Omental fat pad (tissue), 3 donors: ENCODE measurements at regions not wholly inside any gene's neighbourhood (a gene's known extent, or its start where the extent isn't known, plus 50 kb on each side); places are given as distances from the start of the nearest gene placed in this dataset.
A peak's percentile ranks its signal among the peaks of the same experiment; 100 is the strongest.
"Not testable (repeated sequence)": the region's sequence is repeated elsewhere in the genome, so short reads cannot be mapped to it uniquely, and the experiment has no call there.

Experiments
- ATAC-seq: fragments of 150-250 bp; one replicate; pipeline ENCODE4 v1.9.1; 2016; ENCODE audit warnings: mild to moderate bottlenecking, moderate library complexity; ENCODE audit not compliant: low FRiP score
- DNase-seq: peaks from one replicate; pipeline ENCODE4 v3.0.0-alpha.2; 2019; ENCODE audit warnings: low spot score
- TF ChIP-seq, protein P1 (sequence below), 3 donors: fragments of 450-650 bp; IDR thresholded peaks; one replicate each; pipeline ENCODE4 v1.5.1; 2016 to 2017; ENCODE audit warnings: antibody characterized with exemption in 3 of 3, mild to moderate bottlenecking in 3 of 3, moderate library complexity in 2 of 3

DNA sequence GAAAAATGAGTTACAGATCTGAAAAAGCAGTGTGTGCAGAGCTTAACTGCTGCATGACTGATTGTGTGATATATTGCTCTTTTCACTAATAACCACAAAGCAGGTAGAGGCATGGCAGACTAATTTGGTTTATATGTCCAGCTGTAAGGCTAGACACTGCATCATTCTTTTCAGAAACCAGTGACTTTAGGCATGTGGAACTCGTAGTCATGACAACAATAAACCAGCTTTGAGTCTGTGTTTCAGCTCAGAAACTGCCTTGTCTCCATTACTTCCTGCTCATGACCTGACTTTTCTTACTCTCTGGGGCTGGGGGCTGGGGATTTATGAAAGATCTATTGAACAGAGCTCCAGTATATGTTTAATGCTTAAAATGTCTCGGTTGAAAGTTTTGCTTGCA is 146.8 kb upstream of the LRIG3 start:
- no peak for DNase-seq
- no peak for ATAC-seq
- TF ChIP-seq, protein P1, sequence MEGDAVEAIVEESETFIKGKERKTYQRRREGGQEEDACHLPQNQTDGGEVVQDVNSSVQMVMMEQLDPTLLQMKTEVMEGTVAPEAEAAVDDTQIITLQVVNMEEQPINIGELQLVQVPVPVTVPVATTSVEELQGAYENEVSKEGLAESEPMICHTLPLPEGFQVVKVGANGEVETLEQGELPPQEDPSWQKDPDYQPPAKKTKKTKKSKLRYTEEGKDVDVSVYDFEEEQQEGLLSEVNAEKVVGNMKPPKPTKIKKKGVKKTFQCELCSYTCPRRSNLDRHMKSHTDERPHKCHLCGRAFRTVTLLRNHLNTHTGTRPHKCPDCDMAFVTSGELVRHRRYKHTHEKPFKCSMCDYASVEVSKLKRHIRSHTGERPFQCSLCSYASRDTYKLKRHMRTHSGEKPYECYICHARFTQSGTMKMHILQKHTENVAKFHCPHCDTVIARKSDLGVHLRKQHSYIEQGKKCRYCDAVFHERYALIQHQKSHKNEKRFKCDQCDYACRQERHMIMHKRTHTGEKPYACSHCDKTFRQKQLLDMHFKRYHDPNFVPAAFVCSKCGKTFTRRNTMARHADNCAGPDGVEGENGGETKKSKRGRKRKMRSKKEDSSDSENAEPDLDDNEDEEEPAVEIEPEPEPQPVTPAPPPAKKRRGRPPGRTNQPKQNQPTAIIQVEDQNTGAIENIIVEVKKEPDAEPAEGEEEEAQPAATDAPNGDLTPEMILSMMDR (IDR thresholded peaks at IDR 0.05), result no peak

DNA sequence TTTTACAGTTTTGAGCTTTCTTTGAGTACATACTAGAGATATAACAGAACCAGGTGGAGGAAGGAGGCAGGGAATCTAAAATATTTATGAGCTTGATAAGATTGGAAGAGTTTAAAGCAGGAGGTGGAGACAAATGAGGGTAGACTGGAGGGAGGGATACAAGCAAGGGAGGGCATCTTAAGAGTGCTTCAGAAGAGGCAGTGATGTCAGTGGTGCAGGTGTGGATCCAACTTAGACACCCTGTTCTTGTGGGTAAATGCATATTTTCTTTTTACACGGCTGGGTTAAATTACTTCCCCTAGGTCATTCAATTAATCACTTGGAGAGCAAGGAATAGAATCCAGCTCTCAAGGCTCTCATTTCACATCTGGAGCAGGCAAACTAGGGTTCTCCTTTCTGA is 146.1 kb upstream of the LRIG3 start:
- TF ChIP-seq, protein P1 (IDR thresholded peaks at IDR 0.05), result no peak
- DNase-seq (no peak), ATAC-seq (no peak)

DNA sequence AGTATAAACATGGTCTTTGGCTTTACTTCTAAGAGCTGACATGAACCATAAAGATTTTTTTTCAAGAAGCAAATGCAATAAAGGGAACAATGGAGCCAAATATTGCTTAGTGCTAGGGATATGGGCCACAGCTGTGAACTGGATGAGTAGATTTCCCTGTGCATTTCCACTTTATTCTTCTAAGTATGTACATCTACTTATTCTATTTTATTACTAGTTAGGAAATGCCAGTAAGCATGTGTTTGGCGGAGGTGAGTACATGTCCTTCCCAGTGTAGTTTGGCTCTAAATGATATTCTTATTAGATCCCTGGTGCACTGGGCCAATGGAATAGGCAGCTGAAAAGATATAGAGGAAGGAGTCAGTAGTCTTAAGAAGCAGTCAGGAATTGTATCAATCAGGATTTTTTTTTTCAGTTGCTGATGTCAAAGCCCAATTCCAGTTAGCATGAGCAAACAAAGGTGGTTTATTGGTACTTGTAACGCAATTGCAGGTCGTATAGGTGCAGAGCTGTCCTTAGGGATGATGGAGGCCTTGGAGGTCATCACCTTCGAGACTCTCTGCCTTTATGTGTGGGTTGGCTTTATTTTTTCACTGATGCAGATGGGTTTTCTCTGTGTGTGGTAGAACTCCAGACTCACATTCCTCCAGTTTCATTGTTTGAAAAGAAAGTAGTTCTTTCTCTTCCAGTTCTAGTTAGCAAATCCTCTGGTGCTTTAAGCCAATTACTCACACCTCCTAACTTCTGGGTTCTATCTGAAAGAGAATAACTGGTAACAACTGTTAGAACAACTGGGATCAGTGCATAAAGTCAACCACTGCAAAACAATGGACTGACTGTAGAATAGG is 139.0 kb upstream of the LRIG3 start:
- DNase-seq, result no peak
- ATAC-seq, result no peak
- TF ChIP-seq, protein P1 (IDR thresholded peaks at IDR 0.05), result no peak

DNA sequence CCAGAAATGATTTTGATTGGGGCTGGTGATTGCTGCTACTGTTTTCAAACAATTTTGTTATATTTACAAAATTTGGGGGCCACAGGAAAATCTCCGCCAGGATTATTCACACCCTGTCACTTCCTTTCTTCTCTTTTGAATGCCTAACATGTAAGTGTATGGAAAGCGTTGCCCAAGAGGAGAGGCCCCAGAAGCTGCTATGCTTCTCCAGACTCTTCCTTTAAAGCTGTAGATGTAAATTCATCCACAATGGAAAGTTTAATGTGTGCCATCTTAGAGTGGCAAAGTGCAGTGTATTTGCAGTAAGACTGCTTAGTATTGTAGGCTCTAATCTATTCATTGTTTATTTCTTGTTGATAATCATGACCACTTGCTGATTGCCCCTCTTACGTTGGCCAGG is 136.7 kb upstream of the LRIG3 start:
- DNase-seq, result no peak
- no peak for ATAC-seq

DNA sequence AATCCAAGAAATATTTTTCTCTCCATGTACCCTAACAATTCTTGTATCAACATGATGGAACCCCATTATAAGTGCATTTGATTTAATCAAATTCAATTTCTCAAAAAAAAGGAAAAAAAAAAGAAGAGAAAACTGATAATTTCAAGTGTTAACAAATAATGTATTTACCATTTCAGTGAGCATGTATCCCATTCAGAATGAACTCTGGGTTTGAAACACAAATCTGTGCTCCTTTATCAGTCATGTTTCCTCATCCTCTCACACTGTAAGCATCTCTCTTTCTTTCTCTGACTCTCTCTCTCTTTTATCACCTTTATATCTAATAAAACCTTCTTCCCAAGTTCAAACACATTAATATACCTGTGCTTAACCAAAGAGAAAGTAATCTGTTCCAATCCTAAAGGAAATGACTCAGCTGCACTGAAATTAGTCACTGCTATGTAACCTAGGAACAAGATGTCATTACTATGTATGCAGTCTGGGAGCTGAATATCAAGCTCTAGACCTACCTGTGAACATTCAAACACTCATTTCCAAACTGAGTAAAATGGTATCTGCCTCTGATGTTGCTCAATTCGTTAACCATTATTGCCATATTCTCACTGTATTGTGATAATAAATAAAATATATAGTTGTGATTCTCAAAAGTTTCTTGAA is 135.0 kb upstream of the LRIG3 start:
- TF ChIP-seq, protein P1 (IDR thresholded peaks at IDR 0.05), result no peak
- DNase-seq (no peak), ATAC-seq (peak; percentile 95)

More for the DNA sequence above, 136.7 kb upstream of the LRIG3 start:
- TF ChIP-seq, protein P1 (IDR thresholded peaks at IDR 0.05), result no peak

DNA sequence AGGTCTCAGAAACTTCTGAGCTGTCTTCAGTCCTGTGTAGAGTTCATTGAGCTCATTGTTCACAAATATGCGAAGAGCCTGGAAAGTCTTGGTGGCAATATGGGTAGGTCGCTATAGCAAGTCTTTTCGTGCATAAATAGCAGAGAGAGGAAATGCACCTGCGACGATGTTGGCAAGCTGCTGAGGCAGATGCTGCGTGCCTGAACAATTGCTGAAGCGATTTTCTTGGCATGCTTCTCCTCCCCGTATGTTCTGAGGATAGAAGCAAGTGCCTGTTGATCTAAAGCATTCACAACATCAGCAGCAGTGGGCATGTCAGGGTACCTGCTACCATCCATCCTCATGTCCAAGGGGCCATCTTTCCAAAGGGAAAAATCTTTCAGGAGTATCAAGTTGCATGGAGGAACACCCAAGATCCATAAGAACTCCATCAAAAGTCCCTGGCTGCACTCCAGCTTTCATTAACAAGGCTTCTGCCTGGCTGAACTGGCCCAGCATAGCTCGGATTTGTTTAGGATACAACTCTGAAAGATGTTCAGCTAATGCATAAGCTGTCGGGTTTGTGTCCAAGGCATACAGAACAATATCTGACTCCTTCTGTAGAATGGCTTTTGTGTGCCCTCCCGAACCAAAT is 133.1 kb upstream of the LRIG3 start:
- not testable (repeated sequence) for DNase-seq, ATAC-seq

DNA sequence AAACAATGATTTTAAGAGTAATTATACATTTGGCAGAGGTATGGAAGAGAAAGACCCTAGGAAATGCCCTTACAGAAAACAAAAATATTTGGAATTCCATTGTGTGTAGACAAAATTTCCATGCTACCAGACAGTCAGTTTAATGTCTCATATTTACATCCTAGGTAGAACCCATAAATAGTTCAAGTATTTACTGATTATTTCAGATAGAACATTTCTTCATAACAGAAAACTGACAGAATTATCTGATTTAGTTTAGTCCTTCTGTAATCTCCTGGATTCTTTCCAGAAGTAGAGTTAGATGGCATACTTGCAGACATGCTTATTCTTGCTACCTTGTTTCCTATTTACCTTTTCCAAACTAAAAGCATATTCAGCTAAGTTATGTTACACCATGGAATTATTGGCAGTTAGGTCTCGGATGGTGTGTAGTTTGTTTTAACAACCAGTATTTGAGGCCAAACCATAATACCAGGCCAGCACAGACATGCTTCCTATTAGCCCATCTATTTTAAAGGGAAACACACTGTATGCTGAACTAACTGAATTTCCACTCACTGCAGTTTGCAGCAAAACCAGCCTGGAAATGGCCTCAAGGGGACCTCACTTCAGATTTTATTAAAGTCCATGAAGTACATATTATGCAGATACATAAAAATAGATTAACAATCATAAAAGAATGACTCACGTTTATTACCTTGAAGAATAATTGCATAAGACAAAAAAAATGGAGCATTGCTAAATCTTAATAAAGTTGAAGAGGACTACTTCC is 126.6 kb upstream of the LRIG3 start:
- TF ChIP-seq, protein P1 (IDR thresholded peaks at IDR 0.05), result no peak
- DNase-seq (no peak), ATAC-seq (no peak)
